Neural cell (in vitro differentiated cells): ENCODE measurements at regions not wholly inside any gene's neighbourhood (a gene's known extent, or its start where the extent isn't known, plus 50 kb on each side); places are given as distances from the start of the nearest gene placed in this dataset.

ENCODE experiments used
- H2AFZ ChIP-seq: fragments of 200-600, 300-800 bp; sonication (generic), shearing (Covaris generic); 2 replicates; pipeline ENCODE4 v1.6.0; 2014; ENCODE audit warnings: low read depth, mild to moderate bottlenecking, antibody characterized with exemption, low read length, moderate library complexity
- H3F3A ChIP-seq: fragments of 200-600 bp; shearing (Covaris generic); 2 replicates; pipeline ENCODE4 v1.6.1; 2016; ENCODE audit warnings: mild to moderate bottlenecking, moderate library complexity, mixed read lengths, antibody characterized with exemption, low read length; ENCODE audit not compliant: insufficient read depth, poor library complexity, severe bottlenecking
- H3K27ac ChIP-seq: fragments of 200-600, 300-800 bp; sonication (generic), shearing (Covaris generic); 2 replicates; pipeline ENCODE4 v1.5.1; 2014; ENCODE audit warnings: mild to moderate bottlenecking, low read length, moderate library complexity
- H3K27me3 ChIP-seq: fragments of 300-800, 200-600 bp; sonication (generic), shearing (Covaris generic); 2 replicates; pipeline ENCODE4 v1.6.0; 2014; ENCODE audit warnings: mild to moderate bottlenecking, low read depth, low read length, moderate library complexity; ENCODE audit not compliant: insufficient read depth
- H3K36me3 ChIP-seq: fragments of 300-800, 200-600 bp; sonication (generic), shearing (Covaris generic); 2 replicates; pipeline ENCODE4 v1.5.1; 2014; ENCODE audit warnings: mild to moderate bottlenecking, antibody characterized with exemption, low read length, moderate library complexity; ENCODE audit not compliant: insufficient read depth
- H3K4me2 ChIP-seq: fragments of 300-800, 200-600 bp; sonication (generic), shearing (Covaris generic); 2 replicates; pipeline ENCODE4 v1.6.0; 2014; ENCODE audit warnings: mild to moderate bottlenecking, low read length
- H3K4me3 ChIP-seq: fragments of 300-800, 200-600 bp; sonication (generic), shearing (Covaris generic); 2 replicates; pipeline ENCODE4 v1.5.1; 2014; ENCODE audit warnings: mild to moderate bottlenecking, low read length, moderate library complexity
- H3K79me2 ChIP-seq: fragments of 200-600 bp; shearing (Covaris generic); replicated peaks from 2 replicates; pipeline ENCODE4 v1.6.0; 2014; ENCODE audit warnings: mild to moderate bottlenecking, low read length, moderate library complexity; ENCODE audit not compliant: insufficient read depth
- H3K9ac ChIP-seq: fragments of 300-800, 200-600 bp; sonication (generic), shearing (Covaris generic); 2 replicates; pipeline ENCODE4 v1.6.1; 2016; ENCODE audit warnings: mild to moderate bottlenecking, low read length, mixed read lengths
- H3K9me2 ChIP-seq: fragments of 200-600 bp; shearing (Covaris generic); 2 replicates; pipeline ENCODE4 v1.6.1; 2016; ENCODE audit warnings: mild to moderate bottlenecking, low read length, mixed read lengths; ENCODE audit not compliant: insufficient read depth
- H3K9me3 ChIP-seq: fragments of 200-600, 300-800 bp; sonication (generic), shearing (Covaris generic); 2 replicates; pipeline ENCODE4 v1.6.1; 2016; ENCODE audit warnings: mild to moderate bottlenecking, mixed run types, low read length, moderate library complexity, mixed read lengths
- H4K20me1 ChIP-seq: fragments of 200-600 bp; shearing (Covaris generic); 2 replicates; pipeline ENCODE4 v1.6.1; 2016; ENCODE audit warnings: mild to moderate bottlenecking, mixed run types; ENCODE audit not compliant: insufficient read depth
- CTCF ChIP-seq: fragments of 450-650 bp; IDR thresholded peaks from 2 replicates; pipeline ENCODE4 v1.5.1; 2014; ENCODE audit warnings: antibody characterized with exemption, mild to moderate bottlenecking, moderate library complexity; ENCODE audit not compliant: poor library complexity, severe bottlenecking
- EP300 ChIP-seq: fragments of 450-650 bp; conservative IDR thresholded peaks from 2 replicates; pipeline ENCODE4 v1.6.1; 2014; ENCODE audit warnings: antibody characterized with exemption, mild to moderate bottlenecking, moderate library complexity; ENCODE audit not compliant: poor library complexity, severe bottlenecking
- EZH2 ChIP-seq: fragments of 200-600, 300-800 bp; shearing (Covaris generic), sonication (generic); IDR thresholded peaks from 2 replicates; pipeline ENCODE4 v1.6.1; 2014; ENCODE audit warnings: antibody characterized with exemption, low read length, borderline replicate concordance, mild to moderate bottlenecking; ENCODE audit not compliant: insufficient read depth, poor library complexity, severe bottlenecking
- MXI1 ChIP-seq: fragments of 450-650 bp; conservative IDR thresholded peaks from 2 replicates; pipeline ENCODE4 v1.6.1; 2014; ENCODE audit warnings: antibody characterized with exemption, mild to moderate bottlenecking; ENCODE audit not compliant: poor library complexity, severe bottlenecking
- POLR2AphosphoS5 ChIP-seq: IDR thresholded peaks from 2 replicates; pipeline ENCODE4 v1.6.1; 2012
- RAD21 ChIP-seq: fragments of 450-650 bp; conservative IDR thresholded peaks from 2 replicates; pipeline ENCODE4 v1.6.1; 2014; ENCODE audit warnings: antibody characterized with exemption, mild to moderate bottlenecking, moderate library complexity
- REST ChIP-seq: IDR thresholded peaks from 2 replicates; pipeline ENCODE4 v1.6.1; 2012; ENCODE audit warnings: borderline replicate concordance
- SMC3 ChIP-seq: fragments of 450-650 bp; conservative IDR thresholded peaks from 2 replicates; pipeline ENCODE4 v1.6.1; 2014; ENCODE audit warnings: antibody characterized with exemption, mild to moderate bottlenecking, moderate library complexity; ENCODE audit not compliant: poor library complexity
- TAF1 ChIP-seq: IDR thresholded peaks from 2 replicates; pipeline ENCODE4 v1.6.1; 2012; ENCODE audit warnings: low read depth

- Histone ChIP-seq H3K9ac (no peak overlapping the region), H3K9me3 (no peaks in the 10 kb centered on the region)
These were observed 518.9 kb upstream of the SGCD start for GRCh38 chr5:155807884-155808576.

GRCh38 chr5:155815248-155815647, 511.7 kb upstream of the SGCD start:
- no peak overlapping the region for H2AFZ ChIP-seq
- H3F3A ChIP-seq: no peaks in the 10 kb centered on the region
- no peak for TF ChIP-seq TAF1
- TF ChIP-seq SMC3: no peak
- TF ChIP-seq POLR2AphosphoS5: no peak
- TF ChIP-seq EZH2: no peak
- TF ChIP-seq CTCF: no peak
- TF ChIP-seq REST: no peak
- no peak for TF ChIP-seq MXI1
- TF ChIP-seq EP300: no peak
- TF ChIP-seq RAD21: no peak
- H3K36me3 ChIP-seq: no peaks in the 10 kb centered on the region
- no peak overlapping the region for H3K27ac ChIP-seq
- no peaks in the 10 kb centered on the region for H4K20me1 ChIP-seq
- no peaks in the 10 kb centered on the region for H3K9me3 ChIP-seq
- no peaks in the 10 kb centered on the region for H3K27me3 ChIP-seq
- H3K9me2 ChIP-seq: no peaks in the 10 kb centered on the region
- H3K79me2 ChIP-seq: no peaks in the 10 kb centered on the region
- no peak overlapping the region for H3K4me3 ChIP-seq
- no peak overlapping the region for H3K4me2 ChIP-seq
- H3K9ac ChIP-seq: no peak overlapping the region

More at GRCh38 chr5:155807884-155808576, 518.9 kb upstream of the SGCD start:
- no peak for TF ChIP-seq EZH2
- no peaks in the 10 kb centered on the region for H3K36me3 ChIP-seq
- H4K20me1 ChIP-seq: no peaks in the 10 kb centered on the region
- no peaks in the 10 kb centered on the region for H3K9me2 ChIP-seq
- H3K4me2 ChIP-seq: no peak overlapping the region
- no peak overlapping the region for H3K27ac ChIP-seq
- no peaks in the 10 kb centered on the region for H3K27me3 ChIP-seq
- no peaks in the 10 kb centered on the region for H3F3A ChIP-seq
- H3K79me2 ChIP-seq: no peaks in the 10 kb centered on the region
- no peak overlapping the region for H2AFZ ChIP-seq
- no peak overlapping the region for H3K4me3 ChIP-seq
